Suppressor macrophage (primary cell): ENCODE measurements at regions not wholly inside any gene's neighbourhood (a gene's known extent, or its start where the extent isn't known, plus 50 kb on each side); places are given as distances from the start of the nearest gene placed in this dataset.

ENCODE experiments used
- DNase-seq, 4 experiments: peaks; one replicate each; pipeline ENCODE4 v3.0.0-alpha.2; 2020 to 2022

DNA sequence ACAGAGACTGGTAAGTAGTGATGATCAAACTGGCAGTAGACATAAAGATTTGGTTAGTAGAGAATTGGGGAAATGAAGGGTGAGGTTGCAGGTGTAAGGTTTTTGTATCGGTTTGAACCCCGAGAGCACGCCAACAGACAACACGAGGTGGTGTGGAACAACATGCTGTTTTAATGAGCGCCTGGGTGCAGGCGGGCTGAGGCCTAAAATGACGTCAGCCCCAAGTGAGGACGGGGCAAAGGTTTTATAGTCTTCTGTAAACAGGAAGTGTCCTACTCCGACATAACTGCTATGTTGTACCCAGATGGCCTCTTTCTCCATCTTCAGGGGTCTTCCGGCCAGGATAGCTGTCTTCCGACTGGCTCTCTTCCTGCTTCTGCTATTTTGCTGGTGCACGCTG lies 178.8 kb downstream of the HHIPL2 start:
- no peak for DNase-seq

DNA sequence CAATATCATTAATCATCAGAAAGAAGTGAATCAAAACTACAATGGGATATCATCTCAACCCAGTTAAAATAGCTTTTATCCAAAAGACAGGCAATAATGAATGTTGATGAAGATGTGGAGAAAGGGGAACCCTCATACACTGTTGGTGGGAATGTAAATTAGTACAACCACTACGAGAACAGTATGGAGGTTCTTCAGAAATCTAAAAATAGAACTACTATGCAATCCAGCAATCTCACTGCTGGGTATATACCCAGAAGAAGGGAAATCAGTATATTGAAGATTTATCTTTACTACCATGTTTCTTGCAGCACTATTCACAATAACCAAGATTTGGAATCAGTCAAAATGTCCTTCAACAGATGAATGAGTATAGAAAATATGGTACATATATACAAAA lies 189.8 kb downstream of the HHIPL2 start:
- DNase-seq: no peak

DNA sequence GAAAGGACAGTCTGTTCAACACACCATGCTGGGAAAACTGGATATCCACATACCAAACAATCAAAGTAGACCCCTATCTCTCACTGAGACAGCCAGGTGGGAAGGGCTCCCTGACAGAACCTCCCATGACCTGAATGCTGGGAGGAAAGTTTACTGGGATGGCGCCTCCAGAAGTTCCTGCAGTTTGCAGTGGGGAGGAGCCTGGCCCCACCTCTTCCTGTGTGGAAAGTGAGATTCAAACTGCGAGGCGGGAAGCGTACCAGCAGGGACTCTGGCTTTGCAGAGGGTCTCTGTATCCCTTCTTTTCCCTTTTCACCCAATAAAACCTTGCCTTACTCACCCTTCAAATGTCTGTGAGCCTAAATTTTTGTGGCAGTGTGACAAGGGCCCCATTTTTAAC lies 190.7 kb downstream of the HHIPL2 start:
- no peak for DNase-seq

DNA sequence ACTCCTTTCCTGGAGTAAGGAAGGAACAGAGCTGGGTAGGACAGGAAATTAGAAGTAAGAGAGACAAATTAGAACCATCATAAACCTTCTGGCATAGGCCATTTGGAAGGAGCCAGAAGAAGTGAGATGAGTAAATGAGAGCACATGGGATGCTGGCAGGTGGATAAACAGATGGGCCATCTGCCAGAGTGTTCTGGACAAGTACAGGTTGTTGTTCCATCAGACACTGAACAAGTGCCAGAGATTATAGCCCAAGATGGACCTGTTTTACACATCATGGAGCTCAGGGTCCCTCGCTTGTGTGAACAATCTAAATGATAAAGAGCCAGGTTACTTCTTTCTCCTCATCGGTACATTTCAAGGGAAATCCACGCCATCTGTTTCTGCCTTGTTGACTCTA lies 200.3 kb downstream of the HHIPL2 start:
- no peak for DNase-seq

DNA sequence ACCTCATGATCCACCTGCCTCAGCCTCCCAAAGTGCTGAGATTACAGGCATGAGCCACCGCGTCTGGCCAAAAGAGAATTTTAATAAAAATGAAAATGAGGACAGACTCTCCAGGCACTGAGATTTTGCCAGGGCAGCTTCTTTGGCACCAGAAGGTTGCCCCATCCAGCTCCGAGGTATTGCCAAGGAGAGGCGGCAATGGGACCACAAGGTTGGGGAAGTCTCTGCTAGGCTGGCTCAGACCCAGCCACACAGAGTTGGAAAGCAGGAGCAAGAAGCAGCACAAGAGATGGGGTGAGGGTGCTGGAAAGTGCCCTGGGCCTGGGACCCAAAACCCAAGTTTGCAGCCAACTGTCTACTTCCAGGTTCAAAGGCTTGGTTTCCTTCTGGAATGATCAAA lies 200.9 kb downstream of the HHIPL2 start:
- DNase-seq: no peak

DNA sequence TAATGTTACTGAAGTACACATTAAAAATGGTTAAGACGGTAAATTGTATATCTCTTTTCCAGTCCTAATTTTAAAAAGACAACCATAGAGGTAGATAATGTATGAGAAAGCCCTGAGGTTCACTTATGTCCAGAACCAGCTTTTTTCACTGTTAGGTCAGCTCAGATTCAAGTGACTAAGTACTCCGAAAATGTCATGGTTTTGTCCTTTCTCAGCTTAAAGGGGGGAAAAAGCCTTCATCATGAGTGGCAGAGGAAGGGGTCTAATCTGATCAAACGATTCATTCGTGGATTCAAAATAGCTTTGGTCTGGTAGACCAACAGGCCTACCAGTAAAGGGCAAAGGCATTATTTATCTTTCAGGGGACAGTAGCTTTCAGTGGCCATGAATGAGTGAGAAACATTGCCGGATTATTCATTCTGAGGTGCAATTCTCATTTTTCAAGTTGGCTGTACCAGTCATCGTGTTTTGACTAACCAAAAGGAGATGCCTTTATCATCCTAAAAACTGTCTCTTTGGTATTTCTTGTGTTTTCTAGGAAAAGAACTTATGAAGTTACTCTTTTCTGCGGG lies 208.4 kb downstream of the HHIPL2 start:
- no peak for DNase-seq

DNA sequence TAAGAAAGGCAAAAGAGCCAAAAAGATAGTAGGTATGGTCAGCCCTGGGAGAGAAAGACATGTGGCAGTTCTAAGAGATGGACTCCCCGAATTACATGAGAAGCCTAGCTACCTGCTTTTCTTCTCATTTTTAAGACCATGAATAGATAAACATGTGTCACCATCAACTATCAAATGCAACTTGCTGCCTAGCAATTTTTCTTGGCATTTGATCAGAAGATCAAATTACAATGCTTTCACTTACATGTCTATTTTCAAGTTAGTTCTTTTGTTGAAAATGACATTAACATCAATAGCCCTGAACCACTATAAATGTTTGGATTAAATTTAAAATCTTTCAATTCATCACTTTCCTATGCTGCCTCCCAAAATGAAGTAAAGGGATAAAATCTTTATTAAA lies 212.3 kb downstream of the HHIPL2 start:
- no peak for DNase-seq

DNA sequence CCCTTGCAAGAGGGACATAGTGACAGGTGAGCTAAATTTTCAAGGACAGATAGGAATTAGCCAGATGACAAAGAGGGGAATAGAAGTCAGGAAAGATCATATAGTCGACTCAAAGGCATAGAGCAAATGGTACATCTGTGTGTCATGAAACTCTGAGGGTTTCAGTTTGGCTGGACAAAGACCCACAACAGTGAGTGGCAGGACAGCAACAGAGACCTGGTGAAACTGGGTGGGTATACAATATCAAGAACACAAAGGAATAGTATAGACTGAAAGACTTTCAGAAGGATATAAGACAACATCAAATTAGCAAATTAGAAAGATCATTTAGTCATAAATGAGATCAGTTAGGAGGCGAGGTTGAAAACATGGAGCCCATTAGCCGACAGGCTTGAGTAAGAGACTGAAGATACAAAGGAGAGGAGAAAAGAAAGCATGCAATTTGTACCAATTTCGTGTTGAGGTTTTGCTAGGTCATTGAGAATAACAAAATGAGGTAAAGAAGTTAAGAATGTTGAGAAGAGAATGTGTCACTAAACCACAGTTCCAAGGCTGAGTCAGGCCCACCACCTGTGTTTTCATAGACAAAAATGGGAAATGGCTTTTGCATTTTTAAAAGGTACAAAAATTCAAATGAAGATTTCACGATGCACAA lies 213.8 kb downstream of the HHIPL2 start:
- DNase-seq: no peak

DNA sequence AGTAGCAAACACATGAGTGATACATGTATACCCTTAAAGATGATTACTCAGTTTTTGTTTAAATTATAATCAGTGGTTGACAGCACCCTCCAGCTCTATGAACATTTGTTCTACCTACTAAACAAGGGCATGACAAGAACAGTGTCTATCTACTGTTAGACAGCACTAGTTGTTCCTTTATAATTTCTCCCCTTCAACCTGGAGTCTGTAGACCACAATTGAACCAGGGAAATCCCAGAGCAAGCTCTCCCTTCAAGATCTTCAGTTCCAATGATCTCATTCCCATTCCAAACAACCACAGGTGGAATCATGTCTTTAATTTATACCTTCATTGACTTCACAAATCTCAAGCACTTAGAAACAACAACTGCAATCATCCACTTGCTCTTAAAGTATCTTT lies 216.1 kb downstream of the HHIPL2 start:
- no peak for DNase-seq

DNA sequence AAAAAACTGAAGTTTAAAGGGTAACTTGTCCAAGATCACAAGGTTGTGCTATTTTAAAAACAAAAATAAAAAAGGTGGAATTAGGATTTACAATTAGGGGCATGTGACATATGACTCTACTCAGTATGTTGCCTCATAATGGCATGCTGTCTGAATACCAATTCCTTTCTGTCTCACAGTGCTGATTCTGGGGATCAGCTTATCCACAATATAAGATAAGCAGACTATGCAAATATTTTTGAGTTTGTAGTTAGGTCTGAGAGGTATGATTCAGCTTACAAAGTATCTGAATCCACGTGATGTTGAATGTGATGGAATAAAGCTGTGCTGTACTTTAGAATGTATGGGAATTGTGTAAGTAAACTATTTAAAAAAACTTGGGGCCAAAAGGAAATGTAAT lies 216.6 kb downstream of the HHIPL2 start:
- peak in 3 of 4 experiments; percentile 2 to 16 (median 6) for DNase-seq

DNA sequence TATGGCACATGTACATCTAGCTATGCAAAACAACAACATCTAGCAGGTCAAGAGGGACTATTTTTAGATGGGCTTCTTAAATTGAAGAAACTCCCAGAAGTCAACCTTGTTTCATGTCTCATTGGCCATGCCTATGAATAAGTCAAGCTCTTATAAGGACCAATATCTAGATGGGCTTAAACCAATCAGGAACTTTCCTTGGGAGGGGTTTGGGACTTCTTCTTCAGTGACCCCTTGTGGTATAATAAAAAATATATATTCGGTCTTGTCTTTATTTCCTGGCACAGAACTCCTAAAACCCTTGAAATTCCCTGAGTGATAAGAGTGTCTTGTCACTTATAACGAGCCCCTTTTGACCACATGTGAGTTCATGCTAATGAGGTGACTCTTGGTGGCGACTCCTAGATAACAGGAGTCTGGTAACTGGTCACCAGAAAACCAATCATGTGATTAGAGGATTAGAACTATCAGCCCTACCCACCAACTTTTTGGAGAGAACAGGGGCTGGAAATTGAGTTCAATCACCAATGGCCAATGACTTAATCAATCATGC lies 218.3 kb downstream of the HHIPL2 start:
- no peak for DNase-seq

DNA sequence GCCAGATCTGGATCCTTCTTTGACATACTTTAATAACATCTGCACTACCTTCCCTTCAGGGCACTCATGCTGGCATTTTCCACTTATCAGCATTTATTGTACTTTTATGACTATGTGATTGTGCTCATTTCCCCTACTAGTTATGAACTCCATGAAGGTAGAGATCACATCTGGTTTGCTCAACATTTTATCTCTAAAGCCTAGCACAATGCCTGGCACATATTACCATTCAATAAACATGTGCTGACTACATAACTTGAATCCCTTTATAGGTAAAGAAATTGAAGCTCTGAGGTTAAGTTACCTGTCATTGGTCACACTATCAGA lies 221.2 kb downstream of the HHIPL2 start:
- DNase-seq: no peak

DNA sequence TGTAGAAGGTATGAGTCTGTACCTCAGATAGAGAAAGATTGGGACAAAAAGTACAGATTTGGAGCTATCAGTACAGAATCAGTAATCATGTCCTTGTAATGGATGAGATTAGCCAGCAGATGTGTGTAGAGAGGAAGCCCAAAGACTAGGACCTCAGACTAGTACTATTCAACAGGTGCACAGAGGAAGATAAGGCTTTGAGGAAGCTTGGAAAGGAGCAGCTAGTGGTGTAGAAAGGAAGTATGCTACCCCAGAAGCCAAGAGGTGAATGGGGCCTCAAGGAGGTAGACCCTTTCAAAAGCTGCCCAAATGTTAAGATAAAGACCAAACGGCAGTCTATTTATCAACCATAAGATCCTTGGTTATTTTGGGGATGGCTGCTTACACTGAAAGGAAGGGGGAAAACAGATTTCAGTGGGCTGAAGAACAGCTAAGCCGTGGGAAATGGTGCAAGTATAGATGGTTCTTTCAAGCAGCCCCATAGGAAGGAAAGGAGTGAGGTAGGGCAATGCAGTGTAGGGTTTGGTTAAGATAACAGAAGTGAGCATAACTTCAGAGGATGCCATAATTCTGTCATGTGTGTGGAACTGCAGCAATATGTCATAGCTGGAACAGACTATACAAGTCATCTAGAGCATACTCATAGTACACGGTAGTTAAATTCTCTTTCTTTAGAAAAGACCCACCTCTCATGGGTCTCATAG lies 221.7 kb downstream of the HHIPL2 start:
- no peak for DNase-seq

DNA sequence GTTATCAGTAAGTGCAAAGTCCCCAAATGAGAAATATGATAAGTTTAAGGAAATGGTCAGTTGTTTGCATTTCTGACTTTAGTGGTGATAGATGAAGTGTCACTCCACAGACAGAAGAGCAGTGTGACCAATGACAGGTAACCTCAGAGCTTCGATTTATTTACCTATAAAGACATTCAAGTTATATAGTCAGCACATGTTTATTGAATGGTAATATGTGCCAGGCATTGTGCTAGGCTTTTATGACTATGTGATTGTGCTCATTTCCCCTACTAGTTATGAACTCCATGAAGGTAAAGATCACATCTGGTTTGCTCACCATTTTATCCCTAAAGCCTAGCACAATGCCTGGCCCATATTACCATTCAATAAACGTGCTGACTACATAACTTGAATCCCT lies 222.4 kb downstream of the HHIPL2 start:
- no peak for DNase-seq

DNA sequence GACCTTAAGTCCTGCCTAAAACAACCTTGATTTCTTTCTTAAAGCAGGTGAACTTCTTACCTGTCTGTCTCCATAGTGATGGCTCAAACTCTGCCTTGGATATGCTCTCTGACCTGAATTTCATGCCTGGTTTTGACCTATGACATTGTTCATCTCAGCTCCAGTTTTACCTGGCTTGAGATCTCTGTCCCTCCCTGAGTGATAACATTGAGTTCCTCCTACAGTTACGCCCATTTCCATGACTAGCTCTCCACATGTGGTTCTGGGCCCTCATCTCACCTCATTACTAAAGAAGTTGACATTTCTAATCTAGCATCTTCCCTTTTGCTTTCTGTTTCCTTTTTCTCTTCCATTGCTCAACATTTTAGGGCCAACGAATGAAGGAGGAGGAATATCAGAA lies 233.1 kb downstream of the HHIPL2 start:
- no peak for DNase-seq

DNA sequence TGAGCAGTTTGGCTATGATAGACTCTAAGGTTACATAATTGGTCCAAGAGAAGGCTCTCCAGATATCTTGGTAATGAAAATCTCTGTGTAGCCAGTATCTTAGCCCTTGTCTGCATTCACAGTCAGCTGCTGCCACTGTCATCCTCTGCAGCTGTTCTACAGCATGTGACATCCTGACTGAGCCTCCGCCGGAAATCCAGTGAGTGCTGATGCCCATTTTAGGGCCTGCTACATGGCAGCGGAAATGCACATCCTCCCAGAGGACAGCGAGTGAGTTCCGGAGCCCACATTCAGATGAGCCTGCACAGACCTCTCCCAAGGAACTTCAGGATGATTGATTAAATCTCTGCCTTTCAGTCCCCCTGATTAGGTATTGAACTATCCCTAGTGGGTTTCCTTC lies 237.1 kb downstream of the HHIPL2 start:
- DNase-seq: peak in 2 of 4 experiments; percentile 4 to 39

DNA sequence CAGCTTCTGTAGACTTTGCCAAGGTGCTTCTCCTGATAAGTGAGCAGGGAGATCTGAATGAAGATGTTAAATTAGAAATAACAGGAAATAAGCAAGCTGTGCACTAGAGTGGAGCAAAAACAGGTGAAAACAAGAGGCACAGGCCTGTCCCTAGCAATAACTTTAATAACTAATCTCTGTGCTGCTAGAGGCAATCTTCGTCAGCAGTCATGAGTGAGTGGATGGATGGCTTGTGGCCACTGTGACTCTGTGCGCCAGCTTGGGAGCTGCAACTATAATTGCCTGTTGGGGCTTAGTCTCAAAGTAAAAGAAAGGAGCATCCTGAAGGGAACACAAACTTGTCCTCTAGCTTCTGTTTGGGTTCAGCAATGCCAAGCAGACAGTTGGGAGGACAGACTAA lies 240.3 kb downstream of the HHIPL2 start:
- DNase-seq: no peak

DNA sequence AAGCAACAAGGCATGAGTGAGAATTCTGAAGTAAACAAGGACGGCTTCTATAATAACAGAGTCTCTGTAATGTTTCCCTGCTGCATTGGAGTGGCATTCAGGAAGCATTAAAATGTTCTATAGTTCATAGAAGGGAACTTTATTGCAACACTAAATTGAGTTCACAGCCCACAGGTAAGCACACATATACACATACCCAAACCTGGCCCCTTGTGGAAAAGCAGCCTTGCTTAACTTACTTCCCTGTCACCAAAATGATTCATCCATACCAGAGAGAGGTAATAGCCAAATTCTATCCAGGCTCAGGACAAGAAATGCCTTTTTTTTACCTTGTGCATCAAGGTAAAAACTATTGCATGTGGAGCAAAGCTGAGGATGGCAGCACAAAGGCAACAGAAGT lies 241.4 kb downstream of the HHIPL2 start:
- no peak for DNase-seq

DNA sequence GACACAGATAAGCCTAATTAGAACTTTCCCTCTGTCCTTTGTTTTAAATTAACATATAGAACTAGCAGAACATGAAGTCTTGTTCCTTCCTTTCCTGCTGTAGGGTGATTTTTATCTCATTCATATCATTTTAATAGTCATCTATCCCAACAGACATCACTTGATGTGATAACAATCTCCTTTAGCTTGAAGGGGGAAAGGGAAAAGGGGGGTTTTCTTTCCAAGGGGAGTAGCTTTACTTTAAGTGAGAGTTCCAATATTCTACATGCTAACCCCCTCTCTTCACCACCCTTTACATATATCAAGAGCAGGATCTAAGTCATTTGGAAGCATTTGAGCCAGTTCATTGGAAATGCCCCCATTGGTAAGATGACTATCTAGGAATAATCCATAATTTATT lies 241.9 kb downstream of the HHIPL2 start:
- DNase-seq: no peak

DNA sequence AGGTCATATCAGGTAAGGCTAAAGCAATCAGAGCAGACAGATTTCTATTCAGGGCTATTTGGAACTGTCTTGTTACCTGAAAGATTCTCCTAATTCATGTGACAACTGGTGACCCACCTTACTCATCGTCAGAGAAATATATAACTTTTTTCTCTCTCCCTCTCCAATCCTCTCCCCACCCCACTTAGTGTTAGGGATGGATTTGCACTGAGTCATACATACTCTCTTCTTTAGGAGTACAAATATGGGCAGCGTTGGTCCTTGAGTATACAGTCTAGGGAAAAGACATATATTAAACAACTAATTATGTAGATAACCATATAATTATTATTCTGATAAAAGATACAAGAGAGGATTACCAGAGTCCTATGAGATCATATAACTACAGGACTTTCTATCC lies 246.3 kb downstream of the HHIPL2 start:
- no peak for DNase-seq

DNA sequence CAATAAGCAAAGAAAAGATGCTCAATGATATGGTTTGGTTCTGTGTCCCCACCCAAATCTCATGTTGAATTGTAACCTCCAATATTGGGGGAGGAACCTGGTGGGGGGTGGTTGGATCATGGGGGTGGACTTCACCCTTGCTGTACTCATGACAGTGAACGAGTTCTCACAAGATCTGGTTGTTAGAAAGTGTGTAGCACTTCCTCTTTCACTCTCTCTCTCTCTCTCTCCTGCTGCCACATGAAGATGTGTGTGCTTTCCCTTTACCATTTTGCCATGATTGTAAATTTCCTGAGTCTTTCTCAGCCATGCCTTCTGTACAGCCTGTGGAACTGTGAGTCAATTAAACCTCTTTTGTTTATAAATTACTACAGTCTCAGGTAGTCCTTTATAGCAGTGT lies 248.4 kb downstream of the HHIPL2 start:
- DNase-seq: no peak

DNA sequence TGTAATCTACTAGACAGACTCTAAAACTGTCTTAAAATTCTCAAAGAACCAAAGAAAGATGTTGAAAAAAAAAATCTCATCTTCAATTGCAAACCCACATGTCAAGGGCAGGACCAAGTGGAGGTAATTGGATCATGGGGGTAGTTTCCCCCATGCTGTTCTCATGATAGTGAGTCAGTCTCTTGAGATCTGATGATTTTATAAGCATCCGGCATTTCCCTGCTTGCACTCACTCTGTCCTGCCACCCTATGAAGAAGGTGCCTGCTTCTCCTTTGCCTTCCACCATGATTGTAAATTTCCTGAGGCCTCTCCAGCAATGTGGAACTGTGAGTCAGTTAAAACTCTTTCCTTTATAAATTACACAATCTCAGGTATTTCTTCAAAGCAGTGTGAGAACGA lies 257.0 kb downstream of the HHIPL2 start:
- DNase-seq: peak in 2 of 4 experiments; percentile 18 to 32

DNA sequence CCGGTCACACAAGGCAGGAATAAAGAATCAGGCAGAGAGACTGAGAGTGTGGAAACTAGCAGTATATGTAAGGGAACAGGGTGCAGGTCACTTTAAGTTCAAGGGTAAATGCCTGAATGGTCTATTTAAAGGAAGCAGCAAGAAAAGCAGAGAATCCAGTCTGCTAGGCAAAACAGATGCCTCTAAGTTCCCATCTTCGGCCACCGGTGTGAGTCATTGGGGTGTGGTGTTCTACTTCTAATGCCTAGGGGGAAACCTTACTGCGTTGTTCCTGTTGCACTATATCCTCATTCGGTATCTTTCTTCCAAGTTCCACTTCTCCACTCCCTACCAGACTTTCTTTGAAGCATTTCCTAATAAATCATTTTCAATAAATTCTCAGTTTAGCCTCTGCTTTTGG lies 259.9 kb downstream of the HHIPL2 start:
- DNase-seq: peak; percentile 65 to 84 (median 76)

DNA sequence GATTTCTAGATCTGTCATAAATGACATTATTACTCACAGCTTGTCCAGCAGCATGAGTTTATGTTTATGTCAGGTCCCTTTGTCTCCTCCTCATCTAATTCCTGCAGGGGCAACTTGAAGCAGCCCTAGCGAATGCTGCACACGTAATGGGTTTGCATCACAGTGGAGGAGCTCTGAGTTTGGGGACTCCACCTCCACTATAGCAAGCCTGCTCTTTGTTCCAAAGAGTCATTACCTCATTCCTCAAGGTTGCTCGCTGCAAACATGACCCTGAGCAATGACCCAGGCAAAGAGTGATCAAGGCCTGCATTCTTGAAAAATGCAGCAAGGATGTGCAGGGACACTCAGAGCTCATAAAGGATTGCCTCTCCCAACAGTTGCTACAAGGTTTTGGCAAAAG lies 261.9 kb downstream of the HHIPL2 start:
- DNase-seq: no peak
